A549 (cell line): ENCODE measurements at regions not wholly inside any gene's neighbourhood (a gene's known extent, or its start where the extent isn't known, plus 50 kb on each side); places are given as distances from the start of the nearest gene placed in this dataset.

Source experiments
- ATAC-seq, 2 experiments: fragments of 200-7000 bp in 1 of 2; fragments of >200 bp in 1 of 2; cut with Nextera tagmentation in 1 of 2; cut with Tn5 transposase in 1 of 2; 3 replicates each; pipeline versions ENCODE4 v1.8.0 to v1.9.1; 2018 to 2020; ENCODE audit warnings: mild to moderate bottlenecking in 1 of 2, moderate library complexity in 1 of 2
- CTCF ChIA-PET: fragments of 300-600 bp; sonication (Branson Sonifier 250); formaldehyde crosslinking; extraction: SDS; loops from one replicate; lab custom pipeline; 2021; ENCODE audit warnings: antibody characterized with exemption, inconsistent platforms; lab: Yijun Ruan, JAX
- POLR2A ChIA-PET: fragments of 350-600 bp; formaldehyde crosslinking; extraction: SDS; loops from one replicate; lab custom pipeline; 2021; ENCODE audit warnings: antibody characterized with exemption, inconsistent platforms; lab: Yijun Ruan, JAX
- DNase-seq, 2 experiments: peaks; one replicate each; pipeline versions ENCODE4 v3.0.0 to v3.0.0-alpha.2; 2011 to 2016; ENCODE audit warnings: low read depth in 1 of 2, low spot score in 1 of 2
- FAIRE-seq: peaks from 2 replicates; lab custom pipeline; 2011; peaks lifted over from hg19 to GRCh38; lab: Jason Lieb, UNC
- H3K27ac ChIP-seq, 2 experiments: fragments of >200 bp; sonication (Bioruptor Twin); formaldehyde crosslinking; 3 replicates each; pipeline ENCODE4 v1.5.1; 2016 to 2017
- H3K4me1 ChIP-seq: fragments of >200 bp; sonication (Bioruptor Twin); formaldehyde crosslinking; 3 replicates; pipeline ENCODE4 v1.6.1; 2016
- H3K4me2 ChIP-seq: fragments of >200 bp; sonication (Bioruptor Twin); formaldehyde crosslinking; 3 replicates; pipeline ENCODE4 v1.6.1; 2016
- H3K4me3 ChIP-seq: fragments of >200 bp; sonication (Bioruptor Twin); formaldehyde crosslinking; 3 replicates; pipeline ENCODE4 v1.5.1; 2016
- H3K9me3 ChIP-seq: fragments of >200 bp; sonication (Bioruptor Twin); formaldehyde crosslinking; 3 replicates; pipeline ENCODE4 v1.6.1; 2016
- BCL3 ChIP-seq: fragments of >200 bp; sonication (Bioruptor Twin); formaldehyde crosslinking; IDR thresholded peaks from 3 replicates; pipeline ENCODE4 v1.6.1; 2016
- CBX8 ChIP-seq: fragments of 200-600 bp; sonication (generic); IDR thresholded peaks from 2 replicates; pipeline ENCODE4 v1.6.1; 2016
- CEBPB ChIP-seq, 2 experiments: fragments of >200 bp in 1 of 2; sonication (Bioruptor Twin) in 1 of 2; formaldehyde crosslinking in 1 of 2; IDR thresholded peaks; 2 replicates each; pipeline ENCODE4 v1.6.1; 2012 to 2016
- CHD4 ChIP-seq: fragments of 200-600 bp; sonication (generic); IDR thresholded peaks from 2 replicates; pipeline ENCODE4 v1.6.1; 2016; ENCODE audit warnings: antibody characterized with exemption, mild to moderate bottlenecking, borderline replicate concordance
- EHMT2 ChIP-seq: fragments of 200-600 bp; sonication (generic); IDR thresholded peaks from 2 replicates; pipeline ENCODE4 v1.6.1; 2016; ENCODE audit warnings: antibody characterized with exemption, low read depth, mild to moderate bottlenecking, moderate library complexity
- EP300 ChIP-seq, 2 experiments: fragments of >200 bp; sonication (Bioruptor Twin); formaldehyde crosslinking; IDR thresholded peaks; 2 replicates in 1 of 2; 3 replicates in 1 of 2; pipeline ENCODE4 v1.6.1; 2016 to 2017
- HDAC2 ChIP-seq: fragments of 200-600 bp; sonication (generic); IDR thresholded peaks from 2 replicates; pipeline ENCODE4 v1.6.1; 2016
- HEYL ChIP-seq: fragments of 250-450 bp; sonication (Bioruptor Pico); IDR thresholded peaks from 2 replicates; pipeline ENCODE4 v1.8.0; 2021; ENCODE audit warnings: mild to moderate bottlenecking, moderate library complexity
- HOXA7 ChIP-seq: fragments of 250-450 bp; sonication (Bioruptor Pico); IDR thresholded peaks from 2 replicates; pipeline ENCODE4 v1.5.0; 2020; ENCODE audit warnings: mild to moderate bottlenecking, moderate library complexity
- HOXB13 ChIP-seq: fragments of 250-450 bp; sonication (Bioruptor Pico); IDR thresholded peaks from 2 replicates; pipeline ENCODE4 v1.5.0; 2020; ENCODE audit warnings: low read depth, mild to moderate bottlenecking, moderate library complexity
- JUNB ChIP-seq: fragments of >200 bp; sonication (Bioruptor Twin); formaldehyde crosslinking; IDR thresholded peaks from 2 replicates; pipeline ENCODE4 v1.6.1; 2016
- KDM5A ChIP-seq: fragments of 200-600 bp; sonication (generic); IDR thresholded peaks from 2 replicates; pipeline ENCODE4 v1.6.1; 2016; ENCODE audit warnings: antibody characterized with exemption, mild to moderate bottlenecking
- MAX ChIP-seq: IDR thresholded peaks from 2 replicates; pipeline ENCODE4 v1.6.1; 2012
- NPAS2 ChIP-seq: fragments of 250-450 bp; sonication (Bioruptor Pico); IDR thresholded peaks from 2 replicates; pipeline ENCODE4 v1.8.0; 2022; ENCODE audit warnings: mild to moderate bottlenecking, moderate library complexity, borderline replicate concordance
- PHF8 ChIP-seq: fragments of 200-600 bp; sonication (generic); IDR thresholded peaks from 2 replicates; pipeline ENCODE4 v1.6.1; 2016; ENCODE audit warnings: low read depth, mild to moderate bottlenecking, antibody characterized with exemption, moderate library complexity, borderline replicate concordance
- RARB ChIP-seq: fragments of 250-450 bp; sonication (Bioruptor Pico); IDR thresholded peaks from 2 replicates; pipeline ENCODE4 v1.8.0; 2021; ENCODE audit warnings: mild to moderate bottlenecking, moderate library complexity
- RCOR1 ChIP-seq: fragments of 150-350 bp; IDR thresholded peaks from 2 replicates; pipeline ENCODE4 v1.6.1; 2014; ENCODE audit warnings: antibody characterized with exemption, low read length, low read depth
- SMC3 ChIP-seq: fragments of >200 bp; sonication (Bioruptor Twin); formaldehyde crosslinking; IDR thresholded peaks from 3 replicates; pipeline ENCODE4 v1.6.1; 2018; ENCODE audit warnings: inconsistent platforms
- SREBF2 ChIP-seq: fragments of 450-650 bp; IDR thresholded peaks from 2 replicates; pipeline ENCODE4 v1.6.1; 2014; ENCODE audit warnings: mild to moderate bottlenecking, moderate library complexity
- TFCP2L1 ChIP-seq: fragments of 250-450 bp; sonication (Bioruptor Pico); IDR thresholded peaks from 2 replicates; pipeline ENCODE4 v1.5.0; 2021; ENCODE audit warnings: mild to moderate bottlenecking
- TP53 ChIP-seq: fragments of 250-450 bp; sonication (Bioruptor Pico); IDR thresholded peaks from 2 replicates; pipeline ENCODE4 v1.5.0; 2021; ENCODE audit warnings: mild to moderate bottlenecking, moderate library complexity
- ZFP36 ChIP-seq: fragments of 450-650 bp; IDR thresholded peaks from 2 replicates; pipeline ENCODE4 v1.6.1; 2014; ENCODE audit warnings: borderline replicate concordance; ENCODE audit not compliant: partially characterized antibody
- ZNF302 ChIP-seq: fragments of 250-450 bp; sonication (Bioruptor Pico); IDR thresholded peaks from 2 replicates; pipeline ENCODE4 v1.9.0; 2021; ENCODE audit warnings: inconsistent platforms, mild to moderate bottlenecking, moderate library complexity
- WGBS: methylation state at CpG from one replicate; pipeline ENCODE4 v1.1.6; 2017; ENCODE audit errors: missing lambda C conversion rate; 5-methylcytosine and 5-hydroxymethylcytosine counted together
- TF ChIP-seq, protein P1 (sequence below): fragments of 250-450 bp; sonication (Bioruptor Pico); IDR thresholded peaks from 2 replicates; pipeline ENCODE4 v1.5.0; 2021; ENCODE audit warnings: mild to moderate bottlenecking, moderate library complexity, borderline replicate concordance
- TF ChIP-seq, protein P2 (sequence below): IDR thresholded peaks from 2 replicates; pipeline ENCODE4 v1.6.1; 2012; ENCODE audit warnings: low read depth, borderline replicate concordance
- TF ChIP-seq, protein P3 (sequence below): fragments of 150-350 bp; IDR thresholded peaks from 2 replicates; pipeline ENCODE4 v1.6.1; 2014; ENCODE audit warnings: low read depth, mild to moderate bottlenecking, low read length
- TF ChIP-seq, protein P4 (sequence below): fragments of 450-650 bp; IDR thresholded peaks from 2 replicates; pipeline ENCODE4 v1.6.1; 2014; ENCODE audit warnings: antibody characterized with exemption

DNA sequence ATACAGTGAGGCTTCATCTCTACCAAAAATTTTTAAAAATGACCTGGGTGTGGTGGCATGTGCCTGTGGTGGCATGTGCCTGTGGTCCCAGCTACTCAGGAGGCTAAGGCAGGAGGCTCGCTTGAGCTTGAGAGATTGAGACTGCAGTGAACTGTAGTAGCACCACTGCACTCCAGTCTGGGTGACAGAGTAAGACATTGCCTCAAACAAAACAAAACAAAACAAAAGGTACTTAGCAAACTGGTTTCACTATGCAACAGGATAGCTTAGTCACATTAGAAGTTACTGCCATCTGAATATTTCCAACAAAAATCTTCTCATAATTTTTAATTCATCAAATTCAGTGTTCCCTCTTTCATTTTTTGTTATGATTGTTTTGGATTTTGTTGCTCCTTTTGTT is 137.9 kb downstream of the QRSL1 start:
- Histone ChIP-seq H3K9me3 (peaks cover 33% of the 10 kb centered on the region), H3K4me3 (no peak overlapping the region), H3K4me1 (peaks cover 13% of the 10 kb centered on the region; the same call in 1 of the 3 replicates), H3K27ac (no peak overlapping the region), H3K4me2 (no peak overlapping the region)
- TF ChIP-seq, protein P1, sequence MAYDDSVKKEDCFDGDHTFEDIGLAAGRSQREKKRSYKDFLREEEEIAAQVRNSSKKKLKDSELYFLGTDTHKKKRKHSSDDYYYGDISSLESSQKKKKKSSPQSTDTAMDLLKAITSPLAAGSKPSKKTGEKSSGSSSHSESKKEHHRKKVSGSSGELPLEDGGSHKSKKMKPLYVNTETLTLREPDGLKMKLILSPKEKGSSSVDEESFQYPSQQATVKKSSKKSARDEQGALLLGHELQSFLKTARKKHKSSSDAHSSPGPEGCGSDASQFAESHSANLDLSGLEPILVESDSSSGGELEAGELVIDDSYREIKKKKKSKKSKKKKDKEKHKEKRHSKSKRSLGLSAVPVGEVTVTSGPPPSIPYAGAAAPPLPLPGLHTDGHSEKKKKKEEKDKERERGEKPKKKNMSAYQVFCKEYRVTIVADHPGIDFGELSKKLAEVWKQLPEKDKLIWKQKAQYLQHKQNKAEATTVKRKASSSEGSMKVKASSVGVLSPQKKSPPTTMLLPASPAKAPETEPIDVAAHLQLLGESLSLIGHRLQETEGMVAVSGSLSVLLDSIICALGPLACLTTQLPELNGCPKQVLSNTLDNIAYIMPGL (CRISPR knock-in tag), result no peak
- TF ChIP-seq BCL3 (no peak), RARB (CRISPR knock-in tag) (no peak), ZFP36 (no peak), CHD4 (no peak), HOXB13 (CRISPR knock-in tag) (no peak), RCOR1 (no peak), KDM5A (no peak), CBX8 (no peak), SREBF2 (no peak), PHF8 (no peak)
- TF ChIP-seq, protein P2, sequence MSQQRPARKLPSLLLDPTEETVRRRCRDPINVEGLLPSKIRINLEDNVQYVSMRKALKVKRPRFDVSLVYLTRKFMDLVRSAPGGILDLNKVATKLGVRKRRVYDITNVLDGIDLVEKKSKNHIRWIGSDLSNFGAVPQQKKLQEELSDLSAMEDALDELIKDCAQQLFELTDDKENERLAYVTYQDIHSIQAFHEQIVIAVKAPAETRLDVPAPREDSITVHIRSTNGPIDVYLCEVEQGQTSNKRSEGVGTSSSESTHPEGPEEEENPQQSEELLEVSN, result no peak
- TF ChIP-seq, protein P3, sequence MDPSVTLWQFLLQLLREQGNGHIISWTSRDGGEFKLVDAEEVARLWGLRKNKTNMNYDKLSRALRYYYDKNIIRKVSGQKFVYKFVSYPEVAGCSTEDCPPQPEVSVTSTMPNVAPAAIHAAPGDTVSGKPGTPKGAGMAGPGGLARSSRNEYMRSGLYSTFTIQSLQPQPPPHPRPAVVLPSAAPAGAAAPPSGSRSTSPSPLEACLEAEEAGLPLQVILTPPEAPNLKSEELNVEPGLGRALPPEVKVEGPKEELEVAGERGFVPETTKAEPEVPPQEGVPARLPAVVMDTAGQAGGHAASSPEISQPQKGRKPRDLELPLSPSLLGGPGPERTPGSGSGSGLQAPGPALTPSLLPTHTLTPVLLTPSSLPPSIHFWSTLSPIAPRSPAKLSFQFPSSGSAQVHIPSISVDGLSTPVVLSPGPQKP, result no peak
- no peak for DNase-seq
- ChIA-PET POLR2A (no interaction called here), CTCF (interaction anchor here (0.6 kb wide), 1 partner anchor 197 kb away, joined by 4 read pairs; no protein-coding TSS in a partner anchor)
- no peak for FAIRE-seq
- 55% methylated on average over 1 of the region's 1 CpG for WGBS
- no peak for ATAC-seq

- FAIRE-seq (no peak), ATAC-seq (no peak), DNase-seq (no peak)
- H3K27ac ChIP-seq, result no peak overlapping the region
- no peak overlapping the region for H3K4me3 ChIP-seq
- no peak overlapping the region for H3K4me2 ChIP-seq
- TF ChIP-seq, protein P2, result no peak
- TF ChIP-seq TFCP2L1 (CRISPR knock-in tag), result no peak
- TF ChIP-seq CHD4, result no peak
- no peak for TF ChIP-seq CEBPB (IDR thresholded peaks at IDR 0.05)
- no peak for TF ChIP-seq ZNF302 (CRISPR knock-in tag)
- no peak for TF ChIP-seq CBX8
- TF ChIP-seq EP300 (IDR thresholded peaks at IDR 0.05), result no peak
- TF ChIP-seq HOXA7 (CRISPR knock-in tag), result no peak
- no peak for TF ChIP-seq MAX
- no peak for TF ChIP-seq SREBF2
- TF ChIP-seq, protein P4, sequence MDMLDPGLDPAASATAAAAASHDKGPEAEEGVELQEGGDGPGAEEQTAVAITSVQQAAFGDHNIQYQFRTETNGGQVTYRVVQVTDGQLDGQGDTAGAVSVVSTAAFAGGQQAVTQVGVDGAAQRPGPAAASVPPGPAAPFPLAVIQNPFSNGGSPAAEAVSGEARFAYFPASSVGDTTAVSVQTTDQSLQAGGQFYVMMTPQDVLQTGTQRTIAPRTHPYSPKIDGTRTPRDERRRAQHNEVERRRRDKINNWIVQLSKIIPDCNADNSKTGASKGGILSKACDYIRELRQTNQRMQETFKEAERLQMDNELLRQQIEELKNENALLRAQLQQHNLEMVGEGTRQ, result no peak
- TF ChIP-seq NPAS2 (CRISPR knock-in tag), result no peak
- no peak for TF ChIP-seq SMC3
- no peak for TF ChIP-seq HDAC2
- TF ChIP-seq EHMT2, result no peak
- TF ChIP-seq, protein P1 (CRISPR knock-in tag), result no peak
- no peak for TF ChIP-seq JUNB
- TF ChIP-seq TP53, result no peak
- no peak for TF ChIP-seq HEYL (CRISPR knock-in tag)
- H3K9me3 ChIP-seq, result peaks cover 28% of the 10 kb centered on the region
- peaks cover 13% of the 10 kb centered on the region; the same call in 1 of the 3 replicates for H3K4me1 ChIP-seq
- WGBS, result 65% methylated on average over 4 of the region's 4 CpGs
- ChIA-PET POLR2A (no interaction called here), CTCF (no interaction called here)
Measured at GRCh38 chr6:106766201-106766600, 136.8 kb downstream of the QRSL1 start.
